Body of pancreas (tissue), 4 donors: ENCODE measurements at regions not wholly inside any gene's neighbourhood (a gene's known extent, or its start where the extent isn't known, plus 50 kb on each side); places are given as distances from the start of the nearest gene placed in this dataset.

Experiments used
- POLR2A ChIP-seq, 3 donors: fragments of 450-650 bp; IDR thresholded peaks; one replicate each; pipeline ENCODE4 v1.6.1; 2016; ENCODE audit warnings: antibody characterized with exemption in 3 of 3, mild to moderate bottlenecking in 2 of 3
- TF ChIP-seq, protein P1 (sequence below), 7 experiments: fragments of 450-650 bp in 4 of 7; fragments of 200-600 bp in 3 of 7; sonication (generic) in 3 of 7; IDR thresholded peaks; one replicate each; pipeline ENCODE4 v1.5.1; 2016 to 2019; ENCODE audit warnings: antibody characterized with exemption in 7 of 7

GRCh38 chr7:12803542-12803941 is 116.1 kb downstream of the ARL4A start:
- TF ChIP-seq POLR2A (IDR thresholded peaks at IDR 0.05), result no peak
- TF ChIP-seq, protein P1, sequence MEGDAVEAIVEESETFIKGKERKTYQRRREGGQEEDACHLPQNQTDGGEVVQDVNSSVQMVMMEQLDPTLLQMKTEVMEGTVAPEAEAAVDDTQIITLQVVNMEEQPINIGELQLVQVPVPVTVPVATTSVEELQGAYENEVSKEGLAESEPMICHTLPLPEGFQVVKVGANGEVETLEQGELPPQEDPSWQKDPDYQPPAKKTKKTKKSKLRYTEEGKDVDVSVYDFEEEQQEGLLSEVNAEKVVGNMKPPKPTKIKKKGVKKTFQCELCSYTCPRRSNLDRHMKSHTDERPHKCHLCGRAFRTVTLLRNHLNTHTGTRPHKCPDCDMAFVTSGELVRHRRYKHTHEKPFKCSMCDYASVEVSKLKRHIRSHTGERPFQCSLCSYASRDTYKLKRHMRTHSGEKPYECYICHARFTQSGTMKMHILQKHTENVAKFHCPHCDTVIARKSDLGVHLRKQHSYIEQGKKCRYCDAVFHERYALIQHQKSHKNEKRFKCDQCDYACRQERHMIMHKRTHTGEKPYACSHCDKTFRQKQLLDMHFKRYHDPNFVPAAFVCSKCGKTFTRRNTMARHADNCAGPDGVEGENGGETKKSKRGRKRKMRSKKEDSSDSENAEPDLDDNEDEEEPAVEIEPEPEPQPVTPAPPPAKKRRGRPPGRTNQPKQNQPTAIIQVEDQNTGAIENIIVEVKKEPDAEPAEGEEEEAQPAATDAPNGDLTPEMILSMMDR (IDR thresholded peaks at IDR 0.05), result no peak
